GM23338 (cell line): ENCODE measurements at regions not wholly inside any gene's neighbourhood (a gene's known extent, or its start where the extent isn't known, plus 50 kb on each side); places are given as distances from the start of the nearest gene placed in this dataset.

Source experiments
- ATAC-seq: fragments of 200-7000 bp; cut with Tn5 transposase; 3 replicates; pipeline ENCODE4 v1.9.1; 2020
- DNase-seq: peaks from one replicate; pipeline ENCODE4 v3.0.0-alpha.2; 2015; ENCODE audit warnings: low spot score
- H2AFZ ChIP-seq: fragments of 200-600 bp; sonication (generic); 2 replicates; pipeline ENCODE4 v1.8.0; 2016; ENCODE audit warnings: antibody characterized with exemption, mild to moderate bottlenecking, moderate library complexity
- H3F3A ChIP-seq: fragments of 200-600 bp; sonication (generic); replicated peaks from 2 replicates; pipeline ENCODE4 v1.8.0; 2017; ENCODE audit warnings: antibody characterized with exemption, mixed run types, low read depth
- H3K27ac ChIP-seq: fragments of 200-600 bp; sonication (generic); 2 replicates; pipeline ENCODE4 v1.6.1; 2016; ENCODE audit warnings: low read depth
- H3K27me3 ChIP-seq: fragments of 200-600 bp; sonication (generic); 2 replicates; pipeline ENCODE4 v1.8.0; 2016; ENCODE audit warnings: mild to moderate bottlenecking, mixed run types, moderate library complexity; ENCODE audit not compliant: insufficient read depth
- H3K36me3 ChIP-seq: fragments of 200-600 bp; sonication (generic); 2 replicates; pipeline ENCODE4 v1.8.0; 2016; ENCODE audit warnings: mild to moderate bottlenecking; ENCODE audit not compliant: insufficient read depth
- H3K4me1 ChIP-seq: fragments of 200-600 bp; sonication (generic); 2 replicates; pipeline ENCODE4 v1.8.0; 2016; ENCODE audit warnings: mild to moderate bottlenecking, moderate library complexity; ENCODE audit not compliant: insufficient read depth
- H3K4me2 ChIP-seq: fragments of 200-600 bp; sonication (generic); 2 replicates; pipeline ENCODE4 v1.7.1; 2017; ENCODE audit warnings: mixed run types
- H3K4me3 ChIP-seq: fragments of 200-600 bp; sonication (generic); 2 replicates; pipeline ENCODE4 v1.6.1; 2016; ENCODE audit warnings: mixed run types
- H3K79me2 ChIP-seq: fragments of 200-600 bp; sonication (generic); replicated peaks from 2 replicates; pipeline ENCODE4 v1.8.0; 2017; ENCODE audit warnings: mild to moderate bottlenecking; ENCODE audit not compliant: insufficient read depth
- H3K9me2 ChIP-seq: fragments of 200-600 bp; sonication (generic); 2 replicates; pipeline ENCODE4 v1.8.0; 2017; ENCODE audit not compliant: insufficient read depth
- H4K20me1 ChIP-seq: fragments of 200-600 bp; sonication (generic); replicated peaks from 2 replicates; pipeline ENCODE4 v1.8.0; 2017; ENCODE audit warnings: mild to moderate bottlenecking; ENCODE audit not compliant: insufficient read depth
- H3K27ac Mint-ChIP-seq: 2 replicates; pipeline ENCODE4 v1.8.0; 2020; ENCODE audit warnings: inconsistent platforms, mild to moderate bottlenecking, moderate library complexity, mixed read lengths
- H3K27me3 Mint-ChIP-seq: 3 replicates; pipeline ENCODE4 v1.8.0; 2022; ENCODE audit warnings: low read depth, mild to moderate bottlenecking, moderate library complexity, mixed read lengths, inconsistent platforms; ENCODE audit not compliant: insufficient read depth, poor library complexity
- H3K36me3 Mint-ChIP-seq: 3 replicates; pipeline ENCODE4 v1.8.0; 2021; ENCODE audit warnings: low read depth, mild to moderate bottlenecking, inconsistent platforms, moderate library complexity, mixed read lengths
- H3K4me1 Mint-ChIP-seq: 3 replicates; pipeline ENCODE4 v1.8.0; 2020; ENCODE audit warnings: mild to moderate bottlenecking, inconsistent platforms, mixed read lengths
- H3K4me3 Mint-ChIP-seq: 3 replicates; pipeline ENCODE4 v1.8.0; 2021; ENCODE audit warnings: moderate library complexity, mild to moderate bottlenecking, inconsistent platforms, mixed read lengths
- H3K9me3 Mint-ChIP-seq: 3 replicates; pipeline ENCODE4 v1.8.0; 2020; ENCODE audit warnings: moderate library complexity, mild to moderate bottlenecking, inconsistent platforms, mixed read lengths
- CREB1 ChIP-seq: fragments of 250-450 bp; sonication (Bioruptor Pico); IDR thresholded peaks from 2 replicates; pipeline ENCODE4 v1.5.0; 2020; ENCODE audit warnings: low read depth, mild to moderate bottlenecking, moderate library complexity
- EZH2phosphoT487 ChIP-seq: fragments of 200-600 bp; sonication (generic); IDR thresholded peaks from one replicate; pipeline ENCODE4 v1.8.1; 2018; ENCODE audit warnings: antibody characterized with exemption; ENCODE audit not compliant: unreplicated experiment
- ZNF331 ChIP-seq: fragments of 250-450 bp; sonication (Bioruptor Pico); IDR thresholded peaks from 2 replicates; pipeline ENCODE4 v1.5.0; 2020; ENCODE audit warnings: low read depth, mild to moderate bottlenecking, moderate library complexity
- TF ChIP-seq, protein P1 (sequence below): IDR thresholded peaks from 2 replicates; pipeline ENCODE4 v1.6.1; 2016; ENCODE audit warnings: antibody characterized with exemption
- TF ChIP-seq, protein P2 (sequence below): IDR thresholded peaks from one replicate; pipeline ENCODE4 v1.6.1; 2018; ENCODE audit warnings: antibody characterized with exemption; ENCODE audit not compliant: unreplicated experiment
- TF ChIP-seq, protein P3 (sequence below): fragments of 250-450 bp; sonication (Bioruptor Pico); IDR thresholded peaks from 2 replicates; pipeline ENCODE4 v1.5.0; 2020; ENCODE audit warnings: mild to moderate bottlenecking, moderate library complexity
- TF ChIP-seq, protein P4 (sequence below), 2 experiments: fragments of 200-600 bp in 1 of 2; sonication (generic) in 1 of 2; conservative IDR thresholded peaks; 2 replicates each; pipeline versions ENCODE4 v1.5.1 to v1.6.1; 2016 to 2017; ENCODE audit warnings: antibody characterized with exemption in 2 of 2, low read depth in 2 of 2, mild to moderate bottlenecking in 2 of 2, moderate library complexity in 1 of 2

DNA sequence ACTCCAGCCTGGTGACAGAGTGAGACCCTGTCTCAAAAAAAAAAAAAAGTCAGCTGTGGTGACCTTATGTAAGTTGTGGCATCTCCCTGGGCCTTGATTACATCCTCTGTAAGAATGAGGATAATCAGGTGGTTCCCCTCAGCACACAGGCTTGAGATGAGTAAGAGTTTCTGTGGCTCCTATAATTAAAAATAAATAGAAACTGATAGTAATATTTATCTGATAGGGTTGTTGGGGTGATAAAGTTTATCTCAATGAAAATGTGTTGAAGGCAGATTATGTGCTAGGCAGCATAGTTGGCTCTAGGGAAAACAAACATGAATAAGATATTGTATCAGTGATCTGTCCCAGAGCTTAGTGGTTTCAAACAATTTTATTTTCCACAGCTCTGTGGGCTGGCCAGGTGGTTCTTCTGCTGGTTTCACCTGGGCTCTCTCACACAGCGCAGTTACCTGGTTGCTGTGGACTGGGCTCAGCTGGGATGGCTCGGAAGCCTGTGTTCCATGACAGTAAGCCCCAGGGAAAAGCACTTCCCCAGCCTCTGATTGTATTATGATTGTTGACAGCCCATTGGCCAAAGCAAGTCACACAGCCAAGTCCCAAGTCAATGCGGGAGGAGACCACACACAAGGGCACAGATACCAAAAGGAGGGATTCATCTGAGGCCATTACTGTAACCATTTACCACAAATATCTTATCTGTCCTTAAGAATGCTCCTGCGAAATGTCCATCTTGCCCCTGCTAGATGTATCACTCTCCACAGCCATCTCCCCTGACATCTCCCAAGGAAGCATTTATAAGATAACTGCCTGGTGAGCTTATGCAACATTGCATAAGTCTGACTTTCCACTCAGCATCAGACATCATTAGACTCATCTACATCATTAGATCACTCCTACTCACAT, 151.7 kb downstream of the NUAK1 start:
- H3F3A ChIP-seq = no peaks in the 10 kb centered on the region
- H3K4me1 Mint-ChIP-seq = no peaks in the 10 kb centered on the region; the same call in 2 of the 3 replicates
- no peaks in the 10 kb centered on the region for H3K36me3 Mint-ChIP-seq
- DNase-seq (no peak), ATAC-seq (no peak)
- H4K20me1 ChIP-seq = no peaks in the 10 kb centered on the region
- no peak overlapping the region for H3K27ac ChIP-seq
- H2AFZ ChIP-seq = no peak overlapping the region
- no peaks in the 10 kb centered on the region for H3K9me3 Mint-ChIP-seq
- no peaks in the 10 kb centered on the region for H3K36me3 ChIP-seq
- no peak overlapping the region for H3K27ac Mint-ChIP-seq
- H3K4me2 ChIP-seq = no peak overlapping the region
- H3K4me1 ChIP-seq = 0 out of 2 replicates have a peak, but pooled peaks cover 2% of the 10 kb centered on the region
- no peak for TF ChIP-seq CREB1 (CRISPR knock-in tag)
- H3K79me2 ChIP-seq = no peaks in the 10 kb centered on the region
- no peaks in the 10 kb centered on the region for H3K27me3 ChIP-seq
- peaks cover 6% of the 10 kb centered on the region; the same call in 1 of the 2 replicates for H3K9me2 ChIP-seq
- no peak overlapping the region for H3K4me3 Mint-ChIP-seq
- H3K4me3 ChIP-seq = no peak overlapping the region
- H3K27me3 Mint-ChIP-seq = no peaks in the 10 kb centered on the region

DNA sequence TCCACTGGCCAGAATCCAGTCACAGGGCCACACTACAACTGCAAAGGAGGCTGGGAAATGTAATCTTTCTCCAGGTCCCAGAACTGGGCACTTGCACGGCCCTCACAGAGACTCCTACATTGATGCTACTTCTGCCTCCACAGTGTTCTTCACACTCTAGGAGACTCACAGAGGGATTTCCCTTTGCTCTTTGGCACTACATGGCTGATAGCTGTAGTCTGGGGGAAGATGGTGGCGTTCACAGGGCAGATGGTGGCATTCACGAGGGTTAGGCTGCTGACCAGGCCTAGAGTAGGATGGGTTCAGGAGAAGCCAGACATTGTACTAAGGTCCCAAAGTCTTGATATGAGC, 151.1 kb downstream of the NUAK1 start:
- Histone ChIP-seq H3F3A (no peaks in the 10 kb centered on the region), H3K4me1 (peaks cover 2% of the 10 kb centered on the region), H3K79me2 (no peaks in the 10 kb centered on the region), H3K36me3 (no peaks in the 10 kb centered on the region), H3K27me3 (no peaks in the 10 kb centered on the region), H3K9me2 (peaks cover 8% of the 10 kb centered on the region; the same call in 1 of the 2 replicates), H3K4me2 (no peak overlapping the region), H3K4me3 (no peak overlapping the region), H3K27ac (no peak overlapping the region), H2AFZ (no peak overlapping the region), H4K20me1 (no peaks in the 10 kb centered on the region)
- DNase-seq = no peak
- Mint-ChIP-seq H3K9me3 (no peaks in the 10 kb centered on the region), H3K36me3 (no peaks in the 10 kb centered on the region), H3K27ac (no peak overlapping the region), H3K27me3 (no peaks in the 10 kb centered on the region), H3K4me1 (peaks cover 2% of the 10 kb centered on the region; the same call in 2 of the 3 replicates), H3K4me3 (no peak overlapping the region)
- no peak for ATAC-seq
- TF ChIP-seq, protein P1, sequence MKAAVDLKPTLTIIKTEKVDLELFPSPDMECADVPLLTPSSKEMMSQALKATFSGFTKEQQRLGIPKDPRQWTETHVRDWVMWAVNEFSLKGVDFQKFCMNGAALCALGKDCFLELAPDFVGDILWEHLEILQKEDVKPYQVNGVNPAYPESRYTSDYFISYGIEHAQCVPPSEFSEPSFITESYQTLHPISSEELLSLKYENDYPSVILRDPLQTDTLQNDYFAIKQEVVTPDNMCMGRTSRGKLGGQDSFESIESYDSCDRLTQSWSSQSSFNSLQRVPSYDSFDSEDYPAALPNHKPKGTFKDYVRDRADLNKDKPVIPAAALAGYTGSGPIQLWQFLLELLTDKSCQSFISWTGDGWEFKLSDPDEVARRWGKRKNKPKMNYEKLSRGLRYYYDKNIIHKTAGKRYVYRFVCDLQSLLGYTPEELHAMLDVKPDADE = no peak
- TF ChIP-seq ZNF331 (CRISPR knock-in tag) (no peak), EZH2phosphoT487 (no peak)
- TF ChIP-seq, protein P2, sequence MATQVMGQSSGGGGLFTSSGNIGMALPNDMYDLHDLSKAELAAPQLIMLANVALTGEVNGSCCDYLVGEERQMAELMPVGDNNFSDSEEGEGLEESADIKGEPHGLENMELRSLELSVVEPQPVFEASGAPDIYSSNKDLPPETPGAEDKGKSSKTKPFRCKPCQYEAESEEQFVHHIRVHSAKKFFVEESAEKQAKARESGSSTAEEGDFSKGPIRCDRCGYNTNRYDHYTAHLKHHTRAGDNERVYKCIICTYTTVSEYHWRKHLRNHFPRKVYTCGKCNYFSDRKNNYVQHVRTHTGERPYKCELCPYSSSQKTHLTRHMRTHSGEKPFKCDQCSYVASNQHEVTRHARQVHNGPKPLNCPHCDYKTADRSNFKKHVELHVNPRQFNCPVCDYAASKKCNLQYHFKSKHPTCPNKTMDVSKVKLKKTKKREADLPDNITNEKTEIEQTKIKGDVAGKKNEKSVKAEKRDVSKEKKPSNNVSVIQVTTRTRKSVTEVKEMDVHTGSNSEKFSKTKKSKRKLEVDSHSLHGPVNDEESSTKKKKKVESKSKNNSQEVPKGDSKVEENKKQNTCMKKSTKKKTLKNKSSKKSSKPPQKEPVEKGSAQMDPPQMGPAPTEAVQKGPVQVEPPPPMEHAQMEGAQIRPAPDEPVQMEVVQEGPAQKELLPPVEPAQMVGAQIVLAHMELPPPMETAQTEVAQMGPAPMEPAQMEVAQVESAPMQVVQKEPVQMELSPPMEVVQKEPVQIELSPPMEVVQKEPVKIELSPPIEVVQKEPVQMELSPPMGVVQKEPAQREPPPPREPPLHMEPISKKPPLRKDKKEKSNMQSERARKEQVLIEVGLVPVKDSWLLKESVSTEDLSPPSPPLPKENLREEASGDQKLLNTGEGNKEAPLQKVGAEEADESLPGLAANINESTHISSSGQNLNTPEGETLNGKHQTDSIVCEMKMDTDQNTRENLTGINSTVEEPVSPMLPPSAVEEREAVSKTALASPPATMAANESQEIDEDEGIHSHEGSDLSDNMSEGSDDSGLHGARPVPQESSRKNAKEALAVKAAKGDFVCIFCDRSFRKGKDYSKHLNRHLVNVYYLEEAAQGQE = no peak
- TF ChIP-seq, protein P3, sequence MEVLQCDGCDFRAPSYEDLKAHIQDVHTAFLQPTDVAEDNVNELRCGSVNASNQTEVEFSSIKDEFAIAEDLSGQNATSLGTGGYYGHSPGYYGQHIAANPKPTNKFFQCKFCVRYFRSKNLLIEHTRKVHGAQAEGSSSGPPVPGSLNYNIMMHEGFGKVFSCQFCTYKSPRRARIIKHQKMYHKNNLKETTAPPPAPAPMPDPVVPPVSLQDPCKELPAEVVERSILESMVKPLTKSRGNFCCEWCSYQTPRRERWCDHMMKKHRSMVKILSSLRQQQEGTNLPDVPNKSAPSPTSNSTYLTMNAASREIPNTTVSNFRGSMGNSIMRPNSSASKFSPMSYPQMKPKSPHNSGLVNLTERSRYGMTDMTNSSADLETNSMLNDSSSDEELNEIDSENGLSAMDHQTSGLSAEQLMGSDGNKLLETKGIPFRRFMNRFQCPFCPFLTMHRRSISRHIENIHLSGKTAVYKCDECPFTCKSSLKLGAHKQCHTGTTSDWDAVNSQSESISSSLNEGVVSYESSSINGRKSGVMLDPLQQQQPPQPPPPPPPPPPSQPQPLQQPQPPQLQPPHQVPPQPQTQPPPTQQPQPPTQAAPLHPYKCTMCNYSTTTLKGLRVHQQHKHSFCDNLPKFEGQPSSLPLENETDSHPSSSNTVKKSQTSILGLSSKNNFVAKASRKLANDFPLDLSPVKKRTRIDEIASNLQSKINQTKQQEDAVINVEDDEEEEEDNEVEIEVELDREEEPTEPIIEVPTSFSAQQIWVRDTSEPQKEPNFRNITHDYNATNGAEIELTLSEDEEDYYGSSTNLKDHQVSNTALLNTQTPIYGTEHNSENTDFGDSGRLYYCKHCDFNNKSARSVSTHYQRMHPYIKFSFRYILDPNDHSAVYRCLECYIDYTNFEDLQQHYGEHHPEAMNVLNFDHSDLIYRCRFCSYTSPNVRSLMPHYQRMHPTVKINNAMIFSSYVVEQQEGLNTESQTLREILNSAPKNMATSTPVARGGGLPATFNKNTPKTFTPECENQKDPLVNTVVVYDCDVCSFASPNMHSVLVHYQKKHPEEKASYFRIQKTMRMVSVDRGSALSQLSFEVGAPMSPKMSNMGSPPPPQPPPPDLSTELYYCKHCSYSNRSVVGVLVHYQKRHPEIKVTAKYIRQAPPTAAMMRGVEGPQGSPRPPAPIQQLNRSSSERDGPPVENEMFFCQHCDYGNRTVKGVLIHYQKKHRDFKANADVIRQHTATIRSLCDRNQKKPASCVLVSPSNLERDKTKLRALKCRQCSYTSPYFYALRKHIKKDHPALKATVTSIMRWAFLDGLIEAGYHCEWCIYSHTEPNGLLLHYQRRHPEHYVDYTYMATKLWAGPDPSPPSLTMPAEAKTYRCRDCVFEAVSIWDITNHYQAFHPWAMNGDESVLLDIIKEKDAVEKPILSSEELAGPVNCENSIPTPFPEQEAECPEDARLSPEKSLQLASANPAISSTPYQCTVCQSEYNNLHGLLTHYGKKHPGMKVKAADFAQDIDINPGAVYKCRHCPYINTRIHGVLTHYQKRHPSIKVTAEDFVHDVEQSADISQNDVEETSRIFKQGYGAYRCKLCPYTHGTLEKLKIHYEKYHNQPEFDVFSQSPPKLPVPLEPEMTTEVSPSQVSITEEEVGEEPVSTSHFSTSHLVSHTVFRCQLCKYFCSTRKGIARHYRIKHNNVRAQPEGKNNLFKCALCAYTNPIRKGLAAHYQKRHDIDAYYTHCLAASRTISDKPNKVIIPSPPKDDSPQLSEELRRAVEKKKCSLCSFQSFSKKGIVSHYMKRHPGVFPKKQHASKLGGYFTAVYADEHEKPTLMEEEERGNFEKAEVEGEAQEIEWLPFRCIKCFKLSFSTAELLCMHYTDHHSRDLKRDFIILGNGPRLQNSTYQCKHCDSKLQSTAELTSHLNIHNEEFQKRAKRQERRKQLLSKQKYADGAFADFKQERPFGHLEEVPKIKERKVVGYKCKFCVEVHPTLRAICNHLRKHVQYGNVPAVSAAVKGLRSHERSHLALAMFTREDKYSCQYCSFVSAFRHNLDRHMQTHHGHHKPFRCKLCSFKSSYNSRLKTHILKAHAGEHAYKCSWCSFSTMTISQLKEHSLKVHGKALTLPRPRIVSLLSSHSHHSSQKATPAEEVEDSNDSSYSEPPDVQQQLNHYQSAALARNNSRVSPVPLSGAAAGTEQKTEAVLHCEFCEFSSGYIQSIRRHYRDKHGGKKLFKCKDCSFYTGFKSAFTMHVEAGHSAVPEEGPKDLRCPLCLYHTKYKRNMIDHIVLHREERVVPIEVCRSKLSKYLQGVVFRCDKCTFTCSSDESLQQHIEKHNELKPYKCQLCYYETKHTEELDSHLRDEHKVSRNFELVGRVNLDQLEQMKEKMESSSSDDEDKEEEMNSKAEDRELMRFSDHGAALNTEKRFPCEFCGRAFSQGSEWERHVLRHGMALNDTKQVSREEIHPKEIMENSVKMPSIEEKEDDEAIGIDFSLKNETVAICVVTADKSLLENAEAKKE = no peak
- TF ChIP-seq, protein P4, sequence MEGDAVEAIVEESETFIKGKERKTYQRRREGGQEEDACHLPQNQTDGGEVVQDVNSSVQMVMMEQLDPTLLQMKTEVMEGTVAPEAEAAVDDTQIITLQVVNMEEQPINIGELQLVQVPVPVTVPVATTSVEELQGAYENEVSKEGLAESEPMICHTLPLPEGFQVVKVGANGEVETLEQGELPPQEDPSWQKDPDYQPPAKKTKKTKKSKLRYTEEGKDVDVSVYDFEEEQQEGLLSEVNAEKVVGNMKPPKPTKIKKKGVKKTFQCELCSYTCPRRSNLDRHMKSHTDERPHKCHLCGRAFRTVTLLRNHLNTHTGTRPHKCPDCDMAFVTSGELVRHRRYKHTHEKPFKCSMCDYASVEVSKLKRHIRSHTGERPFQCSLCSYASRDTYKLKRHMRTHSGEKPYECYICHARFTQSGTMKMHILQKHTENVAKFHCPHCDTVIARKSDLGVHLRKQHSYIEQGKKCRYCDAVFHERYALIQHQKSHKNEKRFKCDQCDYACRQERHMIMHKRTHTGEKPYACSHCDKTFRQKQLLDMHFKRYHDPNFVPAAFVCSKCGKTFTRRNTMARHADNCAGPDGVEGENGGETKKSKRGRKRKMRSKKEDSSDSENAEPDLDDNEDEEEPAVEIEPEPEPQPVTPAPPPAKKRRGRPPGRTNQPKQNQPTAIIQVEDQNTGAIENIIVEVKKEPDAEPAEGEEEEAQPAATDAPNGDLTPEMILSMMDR (conservative IDR thresholded peaks at IDR 0.05; ENCODE audit: low read depth in 2 of 2) = no peak
